Vagina (tissue), 2 donors: ENCODE measurements at regions not wholly inside any gene's neighbourhood (a gene's known extent, or its start where the extent isn't known, plus 50 kb on each side); places are given as distances from the start of the nearest gene placed in this dataset.

Source experiments
- CTCF ChIP-seq, 3 experiments: fragments of 450-650 bp in 2 of 3; fragments of 200-600 bp in 1 of 3; sonication (generic) in 1 of 3; IDR thresholded peaks; one replicate each; pipeline ENCODE4 v1.5.1; 2017 to 2019; ENCODE audit warnings: antibody characterized with exemption in 3 of 3, mild to moderate bottlenecking in 2 of 3, moderate library complexity in 2 of 3
- POLR2A ChIP-seq, 2 donors: fragments of 450-650 bp; IDR thresholded peaks; one replicate each; pipeline ENCODE4 v1.6.1; 2017; ENCODE audit warnings: antibody characterized with exemption in 2 of 2, mild to moderate bottlenecking in 2 of 2, moderate library complexity in 2 of 2
- POLR2AphosphoS5 ChIP-seq, 2 donors: sonication (generic); formaldehyde crosslinking; IDR thresholded peaks; one replicate each; pipeline ENCODE4 v1.9.0; 2017; ENCODE audit warnings: antibody characterized with exemption in 2 of 2, mild to moderate bottlenecking in 2 of 2, low read depth in 1 of 2; ENCODE audit not compliant: insufficient read depth in 1 of 2

GRCh38 chr3:140791368-140791767 is 113.5 kb downstream of the TRIM42 start:
- TF ChIP-seq POLR2A (IDR thresholded peaks at IDR 0.05) (no peak), CTCF (IDR thresholded peaks at IDR 0.05) (no peak), POLR2AphosphoS5 (IDR thresholded peaks at IDR 0.05; ENCODE audit: insufficient read depth in 1 of 2, low read depth in 1 of 2) (no peak)
